ENCODE measurements at regions not wholly inside any gene's neighbourhood (a gene's known extent, or its start where the extent isn't known, plus 50 kb on each side); places are given as distances from the start of the nearest gene placed in this dataset.

DNA sequence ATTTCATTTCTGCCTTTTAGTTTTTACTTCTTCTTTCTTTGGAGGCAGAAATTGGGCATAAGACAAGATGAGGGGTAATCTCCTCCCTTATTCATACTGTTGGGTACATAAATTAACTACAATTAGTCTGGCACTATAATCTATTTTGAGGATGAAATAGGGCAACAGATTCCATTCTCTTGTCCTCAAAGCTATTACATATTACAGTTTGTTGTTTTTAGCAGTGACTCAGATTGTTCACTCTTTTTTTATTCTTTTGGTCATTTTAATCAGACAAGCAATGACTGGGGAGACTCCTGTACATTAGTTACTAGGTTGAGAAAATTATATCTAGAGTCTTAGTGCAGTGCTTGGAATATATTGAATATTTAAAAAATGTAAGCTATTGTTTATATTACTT lies 556.0 kb downstream of the OTOL1 start:
- in situ Hi-C loops (cut with MboI) (no loop called here), intact Hi-C loops (cut with micrococcal nuclease; ENCODE audit: unreplicated experiment) (no loop called here)
- no TSS peak for BruUV-seq (replicated peaks)
- ATAC-seq (no peak), DNase-seq (ENCODE audit: low read depth, low spot score) (no peak), FAIRE-seq (no peak)
- no peaks in the 10 kb centered on the region for H3K79me2 ChIP-seq (ENCODE audit: control insufficient read depth, insufficient read depth, low read length)
- no peaks in the 10 kb centered on the region for H3K4me1 ChIP-seq (ENCODE audit: control insufficient read depth, insufficient read depth, low read length)
- no peaks in the 10 kb centered on the region for H3K27me3 ChIP-seq (replicated peaks in 1 of 2; ENCODE audit: control insufficient read depth in 2 of 2, insufficient read depth in 2 of 2, low read length in 1 of 2)
- no peaks in the 10 kb centered on the region for H3K36me3 ChIP-seq (ENCODE audit: control insufficient read depth in 2 of 2, insufficient read depth in 2 of 2, low read length in 1 of 2)
- ChIA-PET SMC1A (ENCODE audit: uncharacterized antibody, unreplicated experiment) (interaction anchor here (1.3 kb wide), 1 partner anchor 21 kb away, joined by 3 read pairs; no protein-coding TSS in a partner anchor), RAD21 (ENCODE audit: unreplicated experiment) (no interaction called here), POLR2A (no interaction called here), CTCF (interaction anchor here (0.6 kb wide), 1 partner anchor 491 kb away, joined by 4 read pairs; no protein-coding TSS in a partner anchor)
- no peaks in the 10 kb centered on the region for H4K20me1 ChIP-seq (ENCODE audit: control insufficient read depth, insufficient read depth)
- no peak overlapping the region for H3K27ac ChIP-seq (ENCODE audit: control insufficient read depth, insufficient read depth)
- no peak overlapping the region for H2AFZ ChIP-seq (ENCODE audit: control insufficient read depth, low read depth, low read length)
- H3K9me3 ChIP-seq (replicated peaks; ENCODE audit: control insufficient read depth, insufficient read depth, low read length): no peaks in the 10 kb centered on the region
- H3K9ac ChIP-seq (ENCODE audit: control insufficient read depth, insufficient read depth, low read length): no peak overlapping the region
- no peak overlapping the region for H3K4me2 ChIP-seq (ENCODE audit: control insufficient read depth, insufficient read depth)
- H3K4me3 ChIP-seq: no peak overlapping the region
- TF ChIP-seq TAF1 (IDR thresholded peaks at IDR 0.05; ENCODE audit: borderline replicate concordance, low read depth, low read length) (no peak), ZSCAN29 (IDR thresholded peaks at IDR 0.05) (no peak), EP300 (IDR thresholded peaks at IDR 0.05; ENCODE audit: borderline replicate concordance in 1 of 2, control insufficient read depth in 1 of 2, low read depth in 2 of 2, low read length in 2 of 2) (no peak), BCL11A (IDR thresholded peaks at IDR 0.05; ENCODE audit: low read depth, low read length) (no peak), MEF2B (IDR thresholded peaks at IDR 0.05; ENCODE audit: partially characterized antibody, poor library complexity, severe bottlenecking) (no peak), HDAC2 (IDR thresholded peaks at IDR 0.05) (no peak), MTA2 (IDR thresholded peaks at IDR 0.05; ENCODE audit: low read depth) (no peak), RAD21 (IDR thresholded peaks at IDR 0.05; ENCODE audit: insufficient read depth, low read depth, low read length) (no peak), CHD4 (IDR thresholded peaks at IDR 0.05) (no peak)
- TF ChIP-seq, protein P1, sequence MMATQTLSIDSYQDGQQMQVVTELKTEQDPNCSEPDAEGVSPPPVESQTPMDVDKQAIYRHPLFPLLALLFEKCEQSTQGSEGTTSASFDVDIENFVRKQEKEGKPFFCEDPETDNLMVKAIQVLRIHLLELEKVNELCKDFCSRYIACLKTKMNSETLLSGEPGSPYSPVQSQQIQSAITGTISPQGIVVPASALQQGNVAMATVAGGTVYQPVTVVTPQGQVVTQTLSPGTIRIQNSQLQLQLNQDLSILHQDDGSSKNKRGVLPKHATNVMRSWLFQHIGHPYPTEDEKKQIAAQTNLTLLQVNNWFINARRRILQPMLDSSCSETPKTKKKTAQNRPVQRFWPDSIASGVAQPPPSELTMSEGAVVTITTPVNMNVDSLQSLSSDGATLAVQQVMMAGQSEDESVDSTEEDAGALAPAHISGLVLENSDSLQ (IDR thresholded peaks at IDR 0.05): no peak
- TF ChIP-seq, protein P2, sequence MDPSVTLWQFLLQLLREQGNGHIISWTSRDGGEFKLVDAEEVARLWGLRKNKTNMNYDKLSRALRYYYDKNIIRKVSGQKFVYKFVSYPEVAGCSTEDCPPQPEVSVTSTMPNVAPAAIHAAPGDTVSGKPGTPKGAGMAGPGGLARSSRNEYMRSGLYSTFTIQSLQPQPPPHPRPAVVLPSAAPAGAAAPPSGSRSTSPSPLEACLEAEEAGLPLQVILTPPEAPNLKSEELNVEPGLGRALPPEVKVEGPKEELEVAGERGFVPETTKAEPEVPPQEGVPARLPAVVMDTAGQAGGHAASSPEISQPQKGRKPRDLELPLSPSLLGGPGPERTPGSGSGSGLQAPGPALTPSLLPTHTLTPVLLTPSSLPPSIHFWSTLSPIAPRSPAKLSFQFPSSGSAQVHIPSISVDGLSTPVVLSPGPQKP (IDR thresholded peaks at IDR 0.05; ENCODE audit: low read depth, low read length): no peak
- TF ChIP-seq, protein P3, sequence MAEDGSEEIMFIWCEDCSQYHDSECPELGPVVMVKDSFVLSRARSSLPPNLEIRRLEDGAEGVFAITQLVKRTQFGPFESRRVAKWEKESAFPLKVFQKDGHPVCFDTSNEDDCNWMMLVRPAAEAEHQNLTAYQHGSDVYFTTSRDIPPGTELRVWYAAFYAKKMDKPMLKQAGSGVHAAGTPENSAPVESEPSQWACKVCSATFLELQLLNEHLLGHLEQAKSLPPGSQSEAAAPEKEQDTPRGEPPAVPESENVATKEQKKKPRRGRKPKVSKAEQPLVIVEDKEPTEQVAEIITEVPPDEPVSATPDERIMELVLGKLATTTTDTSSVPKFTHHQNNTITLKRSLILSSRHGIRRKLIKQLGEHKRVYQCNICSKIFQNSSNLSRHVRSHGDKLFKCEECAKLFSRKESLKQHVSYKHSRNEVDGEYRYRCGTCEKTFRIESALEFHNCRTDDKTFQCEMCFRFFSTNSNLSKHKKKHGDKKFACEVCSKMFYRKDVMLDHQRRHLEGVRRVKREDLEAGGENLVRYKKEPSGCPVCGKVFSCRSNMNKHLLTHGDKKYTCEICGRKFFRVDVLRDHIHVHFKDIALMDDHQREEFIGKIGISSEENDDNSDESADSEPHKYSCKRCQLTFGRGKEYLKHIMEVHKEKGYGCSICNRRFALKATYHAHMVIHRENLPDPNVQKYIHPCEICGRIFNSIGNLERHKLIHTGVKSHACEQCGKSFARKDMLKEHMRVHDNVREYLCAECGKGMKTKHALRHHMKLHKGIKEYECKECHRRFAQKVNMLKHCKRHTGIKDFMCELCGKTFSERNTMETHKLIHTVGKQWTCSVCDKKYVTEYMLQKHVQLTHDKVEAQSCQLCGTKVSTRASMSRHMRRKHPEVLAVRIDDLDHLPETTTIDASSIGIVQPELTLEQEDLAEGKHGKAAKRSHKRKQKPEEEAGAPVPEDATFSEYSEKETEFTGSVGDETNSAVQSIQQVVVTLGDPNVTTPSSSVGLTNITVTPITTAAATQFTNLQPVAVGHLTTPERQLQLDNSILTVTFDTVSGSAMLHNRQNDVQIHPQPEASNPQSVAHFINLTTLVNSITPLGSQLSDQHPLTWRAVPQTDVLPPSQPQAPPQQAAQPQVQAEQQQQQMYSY (CRISPR knock-in tag; IDR thresholded peaks at IDR 0.05): no peak
- TF ChIP-seq, protein P4, sequence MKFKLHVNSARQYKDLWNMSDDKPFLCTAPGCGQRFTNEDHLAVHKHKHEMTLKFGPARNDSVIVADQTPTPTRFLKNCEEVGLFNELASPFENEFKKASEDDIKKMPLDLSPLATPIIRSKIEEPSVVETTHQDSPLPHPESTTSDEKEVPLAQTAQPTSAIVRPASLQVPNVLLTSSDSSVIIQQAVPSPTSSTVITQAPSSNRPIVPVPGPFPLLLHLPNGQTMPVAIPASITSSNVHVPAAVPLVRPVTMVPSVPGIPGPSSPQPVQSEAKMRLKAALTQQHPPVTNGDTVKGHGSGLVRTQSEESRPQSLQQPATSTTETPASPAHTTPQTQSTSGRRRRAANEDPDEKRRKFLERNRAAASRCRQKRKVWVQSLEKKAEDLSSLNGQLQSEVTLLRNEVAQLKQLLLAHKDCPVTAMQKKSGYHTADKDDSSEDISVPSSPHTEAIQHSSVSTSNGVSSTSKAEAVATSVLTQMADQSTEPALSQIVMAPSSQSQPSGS (IDR thresholded peaks at IDR 0.05; ENCODE audit: low read length): no peak
- TF ChIP-seq, protein P5, sequence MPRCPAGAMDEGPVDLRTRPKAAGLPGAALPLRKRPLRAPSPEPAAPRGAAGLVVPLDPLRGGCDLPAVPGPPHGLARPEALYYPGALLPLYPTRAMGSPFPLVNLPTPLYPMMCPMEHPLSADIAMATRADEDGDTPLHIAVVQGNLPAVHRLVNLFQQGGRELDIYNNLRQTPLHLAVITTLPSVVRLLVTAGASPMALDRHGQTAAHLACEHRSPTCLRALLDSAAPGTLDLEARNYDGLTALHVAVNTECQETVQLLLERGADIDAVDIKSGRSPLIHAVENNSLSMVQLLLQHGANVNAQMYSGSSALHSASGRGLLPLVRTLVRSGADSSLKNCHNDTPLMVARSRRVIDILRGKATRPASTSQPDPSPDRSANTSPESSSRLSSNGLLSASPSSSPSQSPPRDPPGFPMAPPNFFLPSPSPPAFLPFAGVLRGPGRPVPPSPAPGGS (IDR thresholded peaks at IDR 0.05; ENCODE audit: borderline replicate concordance, insufficient read depth, low read depth, low read length, poor library complexity, severe bottlenecking): no peak
